A673 (cell line): ENCODE measurements at regions not wholly inside any gene's neighbourhood (a gene's known extent, or its start where the extent isn't known, plus 50 kb on each side); places are given as distances from the start of the nearest gene placed in this dataset.

ENCODE experiments used
- BruUV-seq: library from RNA; stranded (reverse); fragments of 400-500 nt; replicated peaks from 2 replicates; lab custom pipeline; 2021; lab: Mats Ljungman, UMichigan
- CTCF ChIA-PET: fragments of 300-600 bp; sonication (Branson Sonifier 250); formaldehyde crosslinking; loops from one replicate; lab custom pipeline; 2022; ENCODE audit warnings: antibody characterized with exemption; lab: Charles Lee
- POLR2A ChIA-PET: fragments of 300-600 bp; sonication (Branson Sonifier 250); formaldehyde crosslinking; loops from one replicate; lab custom pipeline; 2022; ENCODE audit warnings: antibody characterized with exemption; ENCODE audit not compliant: low non-redundant PET; lab: Charles Lee
- DNase-seq: peaks from one replicate; pipeline ENCODE4 v3.0.0-alpha.2; 2015; ENCODE audit warnings: low spot score
- H3K27ac ChIP-seq: fragments of 200-600 bp; sonication (generic); 2 replicates; pipeline ENCODE4 v1.5.1; 2016; ENCODE audit warnings: mixed run types, low read depth, mild to moderate bottlenecking, mixed read lengths, antibody characterized with exemption, low read length; ENCODE audit not compliant: poor library complexity, severe bottlenecking
- H3K27me3 ChIP-seq: fragments of 200-600 bp; sonication (generic); replicated peaks from 2 replicates; pipeline ENCODE4 v1.6.1; 2017; ENCODE audit warnings: mixed run types, low read depth, mild to moderate bottlenecking, mixed read lengths, antibody characterized with exemption, low read length; ENCODE audit not compliant: insufficient read depth, poor library complexity
- H3K36me3 ChIP-seq: fragments of 200-600 bp; sonication (generic); 2 replicates; pipeline ENCODE4 v1.6.1; 2016; ENCODE audit warnings: mixed run types, mild to moderate bottlenecking, mixed read lengths, antibody characterized with exemption, low read length; ENCODE audit not compliant: insufficient read depth, poor library complexity, severe bottlenecking
- H3K4me1 ChIP-seq: fragments of 200-600 bp; sonication (generic); 2 replicates; pipeline ENCODE4 v1.6.1; 2017; ENCODE audit warnings: mixed run types, mild to moderate bottlenecking, mixed read lengths, antibody characterized with exemption, low read length; ENCODE audit not compliant: insufficient read depth, poor library complexity, severe bottlenecking
- H3K4me3 ChIP-seq: fragments of 200-600 bp; sonication (generic); 2 replicates; pipeline ENCODE4 v1.5.1; 2016; ENCODE audit warnings: low read depth, mixed run types, mild to moderate bottlenecking, mixed read lengths, low read length; ENCODE audit not compliant: poor library complexity, severe bottlenecking
- H3K9me3 ChIP-seq: fragments of 200-600 bp; sonication (generic); 2 replicates; pipeline ENCODE4 v1.6.1; 2016; ENCODE audit warnings: mixed run types, low read depth, mild to moderate bottlenecking, mixed read lengths, antibody characterized with exemption, low read length; ENCODE audit not compliant: poor library complexity, severe bottlenecking
- CTCF ChIP-seq: fragments of 300-800, 200-600 bp; sonication (generic); conservative IDR thresholded peaks from 2 replicates; pipeline ENCODE4 v1.5.1; 2017; ENCODE audit warnings: low read depth, mild to moderate bottlenecking, antibody characterized with exemption, low read length, moderate library complexity, mixed read lengths
- EZH2 ChIP-seq: fragments of 200-600 bp; sonication (generic); IDR thresholded peaks from 2 replicates; pipeline ENCODE4 v1.6.1; 2017; ENCODE audit warnings: borderline replicate concordance, low read depth, mild to moderate bottlenecking, mixed read lengths, antibody characterized with exemption, low read length; ENCODE audit not compliant: poor library complexity, severe bottlenecking
- intact Hi-C: fragments of 100-400 bp; cut with micrococcal nuclease; formaldehyde crosslinking; loops from one replicate; pipeline ENCODE4 v1.10.0; 2022; ENCODE audit not compliant: unreplicated experiment

DNA sequence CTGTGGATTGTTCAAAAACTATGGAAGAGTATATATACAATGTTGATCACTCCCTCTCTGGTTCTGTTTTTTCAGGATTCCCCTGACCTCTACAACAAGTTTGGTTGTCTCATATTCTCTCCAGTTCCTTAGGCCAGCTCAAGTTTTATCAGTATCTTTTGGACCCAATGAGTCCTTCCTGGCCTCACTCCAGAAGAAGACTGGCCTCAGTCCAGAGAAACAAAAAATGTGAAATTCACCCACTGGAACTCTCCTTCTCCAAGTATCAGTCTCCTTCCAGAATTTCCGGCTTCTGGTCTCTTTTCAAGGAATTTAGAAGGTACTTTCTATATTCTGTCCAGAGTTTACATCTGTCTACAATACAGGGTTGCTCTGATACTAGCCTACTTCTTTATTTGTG lies 537.8 kb upstream of the FTMT start:
- Histone ChIP-seq H3K36me3 (no peaks in the 10 kb centered on the region), H3K9me3 (no peaks in the 10 kb centered on the region), H3K4me3 (no peak overlapping the region), H3K27ac (no peak overlapping the region), H3K27me3 (no peaks in the 10 kb centered on the region), H3K4me1 (no peaks in the 10 kb centered on the region)
- ChIA-PET POLR2A (no interaction called here), CTCF (no interaction called here)
- no peak for DNase-seq
- intact Hi-C loops, result no loop called here
- no TSS peak for BruUV-seq
- TF ChIP-seq CTCF (no peak), EZH2 (no peak)

GRCh38 chr5:121315786-121316185 lies 535.9 kb upstream of the FTMT start:
- Histone ChIP-seq H3K9me3 (no peaks in the 10 kb centered on the region), H3K27me3 (no peaks in the 10 kb centered on the region), H3K27ac (no peak overlapping the region), H3K4me3 (no peak overlapping the region), H3K4me1 (no peaks in the 10 kb centered on the region), H3K36me3 (no peaks in the 10 kb centered on the region)
- no peak for DNase-seq
- ChIA-PET CTCF (no interaction called here), POLR2A (no interaction called here)
- no TSS peak for BruUV-seq
- TF ChIP-seq EZH2 (no peak), CTCF (no peak)
- intact Hi-C loops, result no loop called here

- intact Hi-C loops, result no loop called here
- Histone ChIP-seq H3K4me1 (no peaks in the 10 kb centered on the region), H3K27me3 (no peaks in the 10 kb centered on the region), H3K4me3 (no peak overlapping the region), H3K27ac (no peak overlapping the region), H3K9me3 (no peaks in the 10 kb centered on the region), H3K36me3 (no peaks in the 10 kb centered on the region)
- BruUV-seq, result no TSS peak
- POLR2A ChIA-PET, result no interaction called here
- no peak for TF ChIP-seq CTCF
- no peak for TF ChIP-seq EZH2
- no peak for DNase-seq
- CTCF ChIA-PET, result no interaction called here
These were observed 532.4 kb upstream of the FTMT start for GRCh38 chr5:121319292-121319691.
